Smooth muscle cell (in vitro differentiated cells): ENCODE measurements at regions not wholly inside any gene's neighbourhood (a gene's known extent, or its start where the extent isn't known, plus 50 kb on each side); places are given as distances from the start of the nearest gene placed in this dataset.

Source experiments
- DNase-seq: peaks from one replicate; lab custom pipeline; 2025; ENCODE audit not compliant: unreplicated experiment; lab: John Stamatoyannopoulos, UW
- H2AFZ ChIP-seq: fragments of 200-600 bp; sonication (generic); 2 replicates; pipeline ENCODE4 v1.6.0; 2016; ENCODE audit warnings: antibody characterized with exemption, low read depth, mild to moderate bottlenecking
- H3F3A ChIP-seq: fragments of 200-600 bp; sonication (generic); 2 replicates; pipeline ENCODE4 v1.6.0; 2017; ENCODE audit warnings: antibody characterized with exemption, low read depth
- H3K27ac ChIP-seq: fragments of 200-600 bp; sonication (generic); 2 replicates; pipeline ENCODE4 v1.5.1; 2016; ENCODE audit warnings: low read depth, mild to moderate bottlenecking
- H3K27me3 ChIP-seq: fragments of 200-600 bp; sonication (generic); 2 replicates; pipeline ENCODE4 v1.6.1; 2016; ENCODE audit warnings: low read depth, mild to moderate bottlenecking
- H3K36me3 ChIP-seq: fragments of 200-600 bp; sonication (generic); 2 replicates; pipeline ENCODE4 v1.5.1; 2016; ENCODE audit warnings: low read depth
- H3K4me1 ChIP-seq: fragments of 200-600 bp; sonication (generic); 2 replicates; pipeline ENCODE4 v1.5.1; 2016; ENCODE audit warnings: low read depth
- H3K4me2 ChIP-seq: fragments of 200-600 bp; sonication (generic); 2 replicates; pipeline ENCODE4 v1.6.0; 2016; ENCODE audit warnings: mild to moderate bottlenecking
- H3K4me3 ChIP-seq: fragments of 200-600 bp; sonication (generic); 2 replicates; pipeline ENCODE4 v1.5.1; 2016; ENCODE audit warnings: mild to moderate bottlenecking
- H3K79me2 ChIP-seq: fragments of 200-600 bp; sonication (generic); 2 replicates; pipeline ENCODE4 v1.6.0; 2016; ENCODE audit warnings: low read depth, mild to moderate bottlenecking
- H3K9ac ChIP-seq: fragments of 200-600 bp; sonication (generic); 2 replicates; pipeline ENCODE4 v1.6.0; 2016; ENCODE audit warnings: low read depth
- H3K9me3 ChIP-seq: fragments of 200-600 bp; sonication (generic); replicated peaks from 2 replicates; pipeline ENCODE4 v1.5.1; 2016; ENCODE audit warnings: low read depth
- H4K20me1 ChIP-seq: fragments of 200-600 bp; sonication (generic); 2 replicates; pipeline ENCODE4 v1.6.0; 2016; ENCODE audit warnings: low read depth
- whole genome bisulfite sequencing: methylation state at CpG from one replicate; pipeline ENCODE4 v1.1.7; 2016; ENCODE audit warnings: low lambda C conversion rate; 5-methylcytosine and 5-hydroxymethylcytosine counted together
- TF ChIP-seq, protein P1 (sequence below): fragments of 200-600 bp; sonication (generic); IDR thresholded peaks from 2 replicates; pipeline ENCODE4 v1.5.1; 2017; ENCODE audit warnings: borderline replicate concordance, mild to moderate bottlenecking, antibody characterized with exemption; ENCODE audit not compliant: insufficient read depth, poor library complexity, severe bottlenecking

DNA sequence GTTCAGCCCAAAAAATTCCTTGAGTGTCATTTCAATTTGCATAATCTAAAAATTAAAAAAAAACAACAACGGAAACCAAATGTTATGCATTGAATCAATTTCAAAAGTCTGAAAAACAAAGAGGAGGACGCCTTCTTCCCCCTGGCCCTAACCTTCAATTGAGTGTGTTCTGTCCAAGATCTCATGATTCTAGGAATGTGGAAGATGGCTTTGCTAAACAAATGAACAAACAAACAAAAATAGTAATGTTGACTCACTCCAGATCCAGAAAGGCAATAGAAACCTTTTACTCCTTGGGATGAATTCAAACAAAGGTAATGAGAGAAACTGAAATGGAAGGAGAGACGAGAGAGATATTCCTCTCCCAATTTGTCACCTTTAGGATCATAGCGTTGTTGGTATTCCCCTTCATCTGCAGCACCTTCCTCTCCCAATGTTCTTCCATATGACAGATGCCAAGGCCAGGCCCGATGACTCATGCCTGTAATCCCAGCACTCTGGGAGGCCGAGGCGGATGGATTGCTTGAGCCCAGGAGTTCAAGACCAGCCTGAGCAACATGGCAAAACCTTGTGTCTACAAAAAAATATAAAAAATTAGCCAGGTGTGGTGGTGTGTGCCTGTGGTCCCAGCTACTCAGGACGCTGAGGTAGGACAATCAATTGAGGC lies 109.2 kb upstream of the ADGRF1 start:
- Histone ChIP-seq H3K27me3 (no peaks in the 10 kb centered on the region), H3K9me3 (no peaks in the 10 kb centered on the region), H3K27ac (no peak overlapping the region), H3K9ac (no peak overlapping the region), H4K20me1 (no peaks in the 10 kb centered on the region), H3K4me1 (no peaks in the 10 kb centered on the region), H2AFZ (no peak overlapping the region), H3K36me3 (no peaks in the 10 kb centered on the region), H3K79me2 (no peaks in the 10 kb centered on the region), H3F3A (no peaks in the 10 kb centered on the region), H3K4me2 (no peak overlapping the region), H3K4me3 (no peak overlapping the region)
- TF ChIP-seq, protein P1, sequence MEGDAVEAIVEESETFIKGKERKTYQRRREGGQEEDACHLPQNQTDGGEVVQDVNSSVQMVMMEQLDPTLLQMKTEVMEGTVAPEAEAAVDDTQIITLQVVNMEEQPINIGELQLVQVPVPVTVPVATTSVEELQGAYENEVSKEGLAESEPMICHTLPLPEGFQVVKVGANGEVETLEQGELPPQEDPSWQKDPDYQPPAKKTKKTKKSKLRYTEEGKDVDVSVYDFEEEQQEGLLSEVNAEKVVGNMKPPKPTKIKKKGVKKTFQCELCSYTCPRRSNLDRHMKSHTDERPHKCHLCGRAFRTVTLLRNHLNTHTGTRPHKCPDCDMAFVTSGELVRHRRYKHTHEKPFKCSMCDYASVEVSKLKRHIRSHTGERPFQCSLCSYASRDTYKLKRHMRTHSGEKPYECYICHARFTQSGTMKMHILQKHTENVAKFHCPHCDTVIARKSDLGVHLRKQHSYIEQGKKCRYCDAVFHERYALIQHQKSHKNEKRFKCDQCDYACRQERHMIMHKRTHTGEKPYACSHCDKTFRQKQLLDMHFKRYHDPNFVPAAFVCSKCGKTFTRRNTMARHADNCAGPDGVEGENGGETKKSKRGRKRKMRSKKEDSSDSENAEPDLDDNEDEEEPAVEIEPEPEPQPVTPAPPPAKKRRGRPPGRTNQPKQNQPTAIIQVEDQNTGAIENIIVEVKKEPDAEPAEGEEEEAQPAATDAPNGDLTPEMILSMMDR: no peak
- DNase-seq: no peak
- 92% methylated on average over 8 of the region's 8 CpGs for WGBS

DNA sequence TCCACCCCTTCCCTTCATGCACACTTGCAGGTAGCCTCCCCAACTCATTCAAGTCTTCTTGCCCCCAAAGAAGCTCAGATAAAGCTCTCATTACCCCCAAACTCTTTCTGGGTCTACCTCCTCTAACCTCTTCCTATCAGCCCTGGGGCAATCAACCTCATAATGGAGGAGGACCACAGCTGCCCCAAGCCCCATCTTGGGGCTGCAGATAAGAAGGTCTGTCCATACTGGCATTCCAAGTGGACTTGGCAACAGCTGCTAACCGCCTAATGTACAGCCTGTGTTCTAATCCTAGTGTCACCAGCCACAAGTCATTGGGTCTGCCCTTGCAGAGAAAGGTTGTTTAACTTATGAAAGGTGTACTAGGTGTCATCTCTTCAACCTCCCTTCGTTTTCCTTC lies 107.4 kb upstream of the ADGRF1 start:
- TF ChIP-seq, protein P1: no peak
- Histone ChIP-seq H3F3A (no peaks in the 10 kb centered on the region), H3K9me3 (no peaks in the 10 kb centered on the region), H2AFZ (no peak overlapping the region), H3K36me3 (no peaks in the 10 kb centered on the region), H3K79me2 (no peaks in the 10 kb centered on the region), H3K4me2 (no peak overlapping the region), H4K20me1 (no peaks in the 10 kb centered on the region), H3K4me1 (peaks cover 6% of the 10 kb centered on the region), H3K27me3 (no peaks in the 10 kb centered on the region), H3K9ac (no peak overlapping the region), H3K27ac (no peak overlapping the region), H3K4me3 (no peak overlapping the region)
- 85% methylated on average over 2 of the region's 2 CpGs for WGBS
- no peak for DNase-seq

DNA sequence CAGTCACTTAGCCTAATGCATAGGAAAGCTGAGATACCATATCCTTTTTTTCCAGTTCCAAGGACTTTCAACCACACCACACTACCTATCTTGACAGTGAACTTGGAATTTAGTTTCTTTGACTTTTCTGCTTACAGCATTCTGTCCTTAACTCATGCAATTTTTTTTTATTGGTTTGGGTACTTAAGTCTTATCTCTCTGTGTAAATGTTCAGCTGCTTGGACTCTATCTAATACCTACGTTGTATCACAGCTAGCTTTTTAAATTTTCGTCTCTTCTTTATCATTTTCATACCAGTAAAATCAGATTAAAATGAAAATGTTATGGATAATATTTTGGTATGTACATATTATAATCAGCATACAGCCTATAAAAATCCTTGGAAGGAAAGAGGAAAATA lies 106.9 kb upstream of the ADGRF1 start:
- H3K4me2 ChIP-seq: no peak overlapping the region
- H3K27me3 ChIP-seq: no peaks in the 10 kb centered on the region
- H3K9ac ChIP-seq: no peak overlapping the region
- 39% methylated on average over 2 of the region's 2 CpGs for WGBS
- H3K4me1 ChIP-seq: peaks cover 11% of the 10 kb centered on the region
- TF ChIP-seq, protein P1: no peak
- H3K36me3 ChIP-seq: no peaks in the 10 kb centered on the region
- DNase-seq: no peak
- no peak overlapping the region for H2AFZ ChIP-seq
- no peak overlapping the region for H3K27ac ChIP-seq
- no peaks in the 10 kb centered on the region for H3K9me3 ChIP-seq
- H3K4me3 ChIP-seq: no peak overlapping the region
- H4K20me1 ChIP-seq: no peaks in the 10 kb centered on the region
- no peaks in the 10 kb centered on the region for H3K79me2 ChIP-seq
- H3F3A ChIP-seq: no peaks in the 10 kb centered on the region

DNA sequence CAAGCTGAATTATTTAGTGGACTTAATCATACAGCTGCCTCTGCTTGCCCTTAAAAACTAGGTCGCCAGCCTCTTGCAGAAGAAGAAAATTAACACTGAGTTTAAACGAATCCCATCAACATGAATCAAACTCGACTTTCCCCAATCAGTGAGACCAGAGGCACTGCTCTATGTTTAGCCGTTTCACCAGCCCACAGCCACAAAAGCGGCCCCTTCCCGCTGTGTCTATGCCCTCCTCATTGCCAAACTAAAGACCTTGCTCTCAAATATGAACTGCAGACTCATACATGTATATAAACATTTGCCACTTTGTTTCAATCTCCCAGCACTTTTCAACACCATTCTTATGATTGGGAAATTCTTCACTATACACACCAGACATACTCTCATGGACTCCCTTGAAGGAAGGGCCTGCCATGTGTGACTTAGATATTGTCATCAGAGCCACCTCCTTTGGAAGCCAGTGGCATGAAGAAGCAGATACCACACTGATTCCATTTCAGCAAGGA lies 105.8 kb upstream of the ADGRF1 start:
- H3K36me3 ChIP-seq: no peaks in the 10 kb centered on the region
- TF ChIP-seq, protein P1: no peak
- H3K4me3 ChIP-seq: no peak overlapping the region
- no peaks in the 10 kb centered on the region for H3K9me3 ChIP-seq
- no peak overlapping the region for H2AFZ ChIP-seq
- H3K27me3 ChIP-seq: no peaks in the 10 kb centered on the region
- H3K9ac ChIP-seq: no peak overlapping the region
- H3K79me2 ChIP-seq: no peaks in the 10 kb centered on the region
- no peak overlapping the region for H3K4me2 ChIP-seq
- WGBS: 68% methylated on average over 6 of the region's 6 CpGs
- H4K20me1 ChIP-seq: no peaks in the 10 kb centered on the region
- H3F3A ChIP-seq: no peaks in the 10 kb centered on the region
- H3K27ac ChIP-seq: no peak overlapping the region
- DNase-seq: no peak
- H3K4me1 ChIP-seq: peaks cover 13% of the 10 kb centered on the region
